ENCODE measurements at regions not wholly inside any gene's neighbourhood (a gene's known extent, or its start where the extent isn't known, plus 50 kb on each side); places are given as distances from the start of the nearest gene placed in this dataset.

DNA sequence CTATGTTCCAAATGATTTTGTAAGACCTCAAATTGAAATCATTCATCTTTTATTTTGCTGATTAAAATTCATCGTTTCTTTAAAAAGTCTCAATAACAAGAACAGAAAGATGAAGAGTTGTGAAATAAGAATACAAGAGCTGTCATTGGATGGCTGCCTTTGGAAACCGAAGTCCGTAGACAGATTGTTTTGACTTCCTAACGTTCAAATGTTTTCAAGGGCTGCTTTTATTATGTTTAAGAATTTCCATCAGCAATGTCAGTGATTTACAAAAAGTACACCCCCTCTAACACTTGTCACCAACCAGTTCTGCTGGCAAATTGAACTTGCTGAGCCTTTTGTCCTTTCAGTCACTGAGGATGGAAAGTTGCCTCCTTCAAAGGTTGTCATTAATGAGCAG, 89.6 kb downstream of the KCNE4 start:
- Mint-ChIP-seq H3K27ac (ENCODE audit: unreplicated experiment) (no peak overlapping the region), H3K27me3 (ENCODE audit: unreplicated experiment) (no peaks in the 10 kb centered on the region), H3K4me3 (ENCODE audit: unreplicated experiment) (no peak overlapping the region), H3K9me3 (ENCODE audit: unreplicated experiment) (no peaks in the 10 kb centered on the region), H3K36me3 (ENCODE audit: unreplicated experiment) (no peaks in the 10 kb centered on the region), H3K4me1 (ENCODE audit: low read depth, unreplicated experiment) (no peaks in the 10 kb centered on the region)
- no peak for DNase-seq
- TF ChIP-seq, protein P1, sequence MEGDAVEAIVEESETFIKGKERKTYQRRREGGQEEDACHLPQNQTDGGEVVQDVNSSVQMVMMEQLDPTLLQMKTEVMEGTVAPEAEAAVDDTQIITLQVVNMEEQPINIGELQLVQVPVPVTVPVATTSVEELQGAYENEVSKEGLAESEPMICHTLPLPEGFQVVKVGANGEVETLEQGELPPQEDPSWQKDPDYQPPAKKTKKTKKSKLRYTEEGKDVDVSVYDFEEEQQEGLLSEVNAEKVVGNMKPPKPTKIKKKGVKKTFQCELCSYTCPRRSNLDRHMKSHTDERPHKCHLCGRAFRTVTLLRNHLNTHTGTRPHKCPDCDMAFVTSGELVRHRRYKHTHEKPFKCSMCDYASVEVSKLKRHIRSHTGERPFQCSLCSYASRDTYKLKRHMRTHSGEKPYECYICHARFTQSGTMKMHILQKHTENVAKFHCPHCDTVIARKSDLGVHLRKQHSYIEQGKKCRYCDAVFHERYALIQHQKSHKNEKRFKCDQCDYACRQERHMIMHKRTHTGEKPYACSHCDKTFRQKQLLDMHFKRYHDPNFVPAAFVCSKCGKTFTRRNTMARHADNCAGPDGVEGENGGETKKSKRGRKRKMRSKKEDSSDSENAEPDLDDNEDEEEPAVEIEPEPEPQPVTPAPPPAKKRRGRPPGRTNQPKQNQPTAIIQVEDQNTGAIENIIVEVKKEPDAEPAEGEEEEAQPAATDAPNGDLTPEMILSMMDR (IDR thresholded peaks at IDR 0.05; ENCODE audit: partially characterized antibody, unreplicated experiment): no peak

DNA sequence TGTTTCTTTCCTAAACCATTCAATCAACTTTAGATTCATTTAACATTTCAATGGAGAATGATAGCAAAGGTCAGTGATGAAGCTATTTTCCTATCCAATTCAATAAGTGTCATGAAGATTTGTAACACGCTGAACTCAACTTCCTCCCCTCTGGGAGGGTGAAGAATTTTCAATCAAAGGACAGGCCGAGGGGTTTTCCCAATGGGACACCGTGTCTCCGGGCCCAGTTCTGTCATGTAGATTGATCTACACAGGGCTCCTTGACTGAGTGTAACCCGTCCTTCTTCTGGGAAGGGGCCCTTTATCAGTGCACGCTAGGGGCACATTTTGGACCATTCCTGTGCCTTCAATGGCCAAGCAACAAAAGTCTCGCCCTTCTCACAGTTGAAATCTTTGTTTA, 90.1 kb downstream of the KCNE4 start:
- TF ChIP-seq, protein P1 (IDR thresholded peaks at IDR 0.05; ENCODE audit: partially characterized antibody, unreplicated experiment): no peak
- Mint-ChIP-seq H3K4me3 (ENCODE audit: unreplicated experiment) (no peak overlapping the region), H3K9me3 (ENCODE audit: unreplicated experiment) (no peaks in the 10 kb centered on the region), H3K4me1 (ENCODE audit: low read depth, unreplicated experiment) (no peaks in the 10 kb centered on the region), H3K27me3 (ENCODE audit: unreplicated experiment) (no peaks in the 10 kb centered on the region), H3K36me3 (ENCODE audit: unreplicated experiment) (no peaks in the 10 kb centered on the region), H3K27ac (ENCODE audit: unreplicated experiment) (no peak overlapping the region)
- DNase-seq: no peak

DNA sequence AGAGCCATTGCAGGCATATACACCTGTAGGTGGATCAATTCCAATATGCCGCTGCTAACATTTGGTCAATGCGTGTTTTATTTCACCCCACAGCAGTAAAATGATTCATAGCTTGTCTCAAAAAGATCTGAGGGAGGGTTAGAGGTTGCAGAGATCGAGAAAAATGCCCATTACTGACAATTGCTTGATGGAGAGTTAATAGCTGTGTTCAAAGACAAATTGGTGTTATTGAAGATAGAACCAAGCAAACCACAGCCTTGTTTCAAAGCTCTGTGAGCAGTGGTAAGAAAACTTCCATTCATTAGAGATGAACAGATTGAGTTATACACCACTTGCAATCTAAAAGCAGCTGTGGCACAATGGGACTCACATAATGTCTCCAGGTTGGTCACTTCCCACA, 95.4 kb downstream of the KCNE4 start:
- Mint-ChIP-seq H3K4me1 (ENCODE audit: low read depth, unreplicated experiment) (no peaks in the 10 kb centered on the region), H3K27ac (ENCODE audit: unreplicated experiment) (no peak overlapping the region), H3K36me3 (ENCODE audit: unreplicated experiment) (no peaks in the 10 kb centered on the region), H3K27me3 (ENCODE audit: unreplicated experiment) (no peaks in the 10 kb centered on the region), H3K4me3 (ENCODE audit: unreplicated experiment) (no peak overlapping the region), H3K9me3 (ENCODE audit: unreplicated experiment) (no peaks in the 10 kb centered on the region)
- DNase-seq: no peak
- TF ChIP-seq, protein P1 (IDR thresholded peaks at IDR 0.05; ENCODE audit: partially characterized antibody, unreplicated experiment): no peak

DNA sequence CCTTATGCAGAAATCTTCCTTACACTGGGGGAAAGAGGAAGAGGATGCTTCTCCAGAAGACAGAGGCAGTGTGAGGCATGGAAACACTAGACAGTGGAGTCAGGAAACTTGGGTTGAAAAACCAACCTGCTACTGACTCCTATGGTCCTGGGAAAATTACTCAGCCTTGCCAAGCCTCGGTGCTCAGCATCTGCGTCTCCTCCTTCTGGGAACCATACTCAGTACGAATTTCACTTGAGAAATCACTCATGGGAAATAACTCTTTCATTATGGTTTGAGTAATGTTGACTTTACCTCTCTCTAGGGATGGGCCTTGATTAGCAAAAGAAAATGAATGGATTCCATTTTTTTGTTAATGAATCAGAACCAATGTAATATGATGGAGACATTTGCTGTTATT, 96.5 kb downstream of the KCNE4 start:
- no peaks in the 10 kb centered on the region for H3K9me3 Mint-ChIP-seq (ENCODE audit: unreplicated experiment)
- no peaks in the 10 kb centered on the region for H3K27me3 Mint-ChIP-seq (ENCODE audit: unreplicated experiment)
- H3K4me3 Mint-ChIP-seq (ENCODE audit: unreplicated experiment): no peak overlapping the region
- no peak overlapping the region for H3K27ac Mint-ChIP-seq (ENCODE audit: unreplicated experiment)
- TF ChIP-seq, protein P1 (IDR thresholded peaks at IDR 0.05; ENCODE audit: partially characterized antibody, unreplicated experiment): no peak
- H3K36me3 Mint-ChIP-seq (ENCODE audit: unreplicated experiment): no peaks in the 10 kb centered on the region
- no peak for DNase-seq
- no peaks in the 10 kb centered on the region for H3K4me1 Mint-ChIP-seq (ENCODE audit: low read depth, unreplicated experiment)

GRCh38 chr2:223155956-223156355, 104.0 kb downstream of the KCNE4 start:
- no peak for DNase-seq
- Mint-ChIP-seq H3K27me3 (ENCODE audit: unreplicated experiment) (peaks cover 2% of the 10 kb centered on the region), H3K9me3 (ENCODE audit: unreplicated experiment) (no peaks in the 10 kb centered on the region), H3K4me3 (ENCODE audit: unreplicated experiment) (no peak overlapping the region), H3K27ac (ENCODE audit: unreplicated experiment) (no peak overlapping the region), H3K36me3 (ENCODE audit: unreplicated experiment) (no peaks in the 10 kb centered on the region), H3K4me1 (ENCODE audit: low read depth, unreplicated experiment) (no peaks in the 10 kb centered on the region)
- TF ChIP-seq, protein P1 (IDR thresholded peaks at IDR 0.05; ENCODE audit: partially characterized antibody, unreplicated experiment): no peak
